Astrocyte (in vitro differentiated cells and primary cell): ENCODE measurements at regions not wholly inside any gene's neighbourhood (a gene's known extent, or its start where the extent isn't known, plus 50 kb on each side); places are given as distances from the start of the nearest gene placed in this dataset.

Experiments
- DNase-seq: peaks from one replicate; pipeline ENCODE4 v3.0.0-alpha.2; 2010; ENCODE audit warnings: low read depth
- FAIRE-seq: peaks from 2 replicates; lab custom pipeline; 2011; peaks lifted over from hg19 to GRCh38; lab: Jason Lieb, UNC
- H2AFZ ChIP-seq: 2 replicates; pipeline ENCODE4 v1.6.0; 2012; ENCODE audit warnings: low read depth, low read length, inconsistent platforms
- H3K27ac ChIP-seq: 2 replicates; pipeline ENCODE4 v1.5.1; 2011; ENCODE audit warnings: low read depth, low read length, inconsistent platforms
- H3K27me3 ChIP-seq: 2 replicates; pipeline ENCODE4 v1.6.0; 2011; ENCODE audit warnings: low read length, inconsistent platforms; ENCODE audit not compliant: insufficient read depth
- H3K36me3 ChIP-seq: 2 replicates; pipeline ENCODE4 v1.5.1; 2011; ENCODE audit warnings: low read length, inconsistent platforms; ENCODE audit not compliant: insufficient read depth
- H3K4me1 ChIP-seq: 2 replicates; pipeline ENCODE4 v1.5.1; 2011; ENCODE audit warnings: low read length, inconsistent platforms; ENCODE audit not compliant: insufficient read depth
- H3K4me2 ChIP-seq: 2 replicates; pipeline ENCODE4 v1.6.0; 2012; ENCODE audit warnings: low read length, inconsistent platforms
- H3K4me3 ChIP-seq: 2 replicates; pipeline ENCODE4 v1.5.1; 2011; ENCODE audit warnings: low read depth, mild to moderate bottlenecking, low read length, inconsistent platforms; ENCODE audit not compliant: insufficient read depth
- H3K79me2 ChIP-seq: 2 replicates; pipeline ENCODE4 v1.6.0; 2012; ENCODE audit warnings: mild to moderate bottlenecking, low read length, inconsistent platforms; ENCODE audit not compliant: insufficient read depth
- H3K9ac ChIP-seq: 2 replicates; pipeline ENCODE4 v1.6.0; 2012; ENCODE audit warnings: mild to moderate bottlenecking, low read length, inconsistent platforms
- H3K9me3 ChIP-seq: 2 replicates; pipeline ENCODE4 v1.5.1; 2012; ENCODE audit warnings: low read depth, mild to moderate bottlenecking, low read length, inconsistent platforms; ENCODE audit not compliant: insufficient read depth
- H4K20me1 ChIP-seq: 2 replicates; pipeline ENCODE4 v1.6.0; 2012; ENCODE audit warnings: low read length, inconsistent platforms; ENCODE audit not compliant: insufficient read depth
- H3K27ac Mint-ChIP-seq: one replicate; pipeline ENCODE4 v1.8.0; 2021; ENCODE audit warnings: mild to moderate bottlenecking, mixed read lengths; ENCODE audit not compliant: unreplicated experiment
- H3K27me3 Mint-ChIP-seq: one replicate; pipeline ENCODE4 v1.8.0; 2021; ENCODE audit warnings: low read depth, mixed read lengths; ENCODE audit not compliant: unreplicated experiment
- H3K36me3 Mint-ChIP-seq: one replicate; pipeline ENCODE4 v1.8.0; 2021; ENCODE audit warnings: low read depth, mixed read lengths; ENCODE audit not compliant: unreplicated experiment
- H3K4me1 Mint-ChIP-seq: one replicate; pipeline ENCODE4 v1.8.0; 2021; ENCODE audit warnings: low read depth, mixed read lengths; ENCODE audit not compliant: unreplicated experiment
- H3K4me3 Mint-ChIP-seq: one replicate; pipeline ENCODE4 v1.8.0; 2021; ENCODE audit warnings: mild to moderate bottlenecking, moderate library complexity, mixed read lengths; ENCODE audit not compliant: unreplicated experiment
- H3K9me3 Mint-ChIP-seq: one replicate; pipeline ENCODE4 v1.8.0; 2021; ENCODE audit warnings: mild to moderate bottlenecking, mixed read lengths; ENCODE audit not compliant: unreplicated experiment
- EZH2 ChIP-seq: IDR thresholded peaks from 2 replicates; pipeline ENCODE4 v1.6.1; 2012; ENCODE audit warnings: mild to moderate bottlenecking, low read length, inconsistent platforms; ENCODE audit not compliant: insufficient read depth
- TF ChIP-seq, protein P1 (sequence below): IDR thresholded peaks from 2 replicates; pipeline ENCODE4 v1.5.1; 2011; ENCODE audit warnings: low read depth, mild to moderate bottlenecking, inconsistent platforms, low read length, moderate library complexity; ENCODE audit not compliant: insufficient read depth

DNA sequence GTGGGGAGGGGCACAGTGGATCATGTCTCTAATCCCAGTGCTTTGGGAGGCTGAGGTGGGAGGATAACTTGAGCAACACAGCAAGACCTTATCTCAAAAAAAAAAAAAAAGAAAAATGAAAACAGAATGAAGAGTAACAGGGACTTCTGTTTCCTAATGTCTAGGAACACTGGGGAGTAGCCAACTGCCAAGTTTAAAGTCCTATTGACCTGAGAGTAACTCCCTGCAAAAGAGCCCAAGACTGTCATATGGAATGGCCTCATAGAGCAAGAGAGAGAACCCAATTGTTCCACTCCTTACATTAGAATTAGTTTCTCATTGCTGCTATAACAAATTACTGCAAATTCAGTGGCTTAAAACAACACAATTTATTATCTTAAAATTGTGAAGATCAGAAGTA, 881.4 kb upstream of the ROBO1 start:
- no peak for FAIRE-seq

DNA sequence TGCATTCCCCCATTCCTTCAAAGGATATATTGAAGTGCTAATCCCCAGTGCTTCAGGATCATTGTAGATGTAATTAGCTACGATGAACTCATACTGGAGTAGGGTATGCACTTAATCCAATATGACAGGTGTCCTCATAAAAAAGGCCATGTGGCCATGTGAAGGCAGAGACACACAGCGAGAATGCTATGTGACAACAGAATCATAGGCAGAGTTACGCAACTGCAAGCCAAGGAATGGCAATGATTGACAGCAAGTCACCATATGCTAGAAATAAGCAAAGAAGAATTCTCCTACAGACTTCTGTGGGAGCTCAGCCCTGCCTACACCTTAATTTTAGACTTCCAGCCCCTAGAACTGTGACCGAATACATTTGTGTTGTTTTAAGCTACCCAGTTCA, 875.6 kb upstream of the ROBO1 start:
- peaks cover 2% of the 10 kb centered on the region for H3K9me3 Mint-ChIP-seq
- no peak overlapping the region for H2AFZ ChIP-seq
- H3K9me3 ChIP-seq: no peaks in the 10 kb centered on the region
- no peak overlapping the region for H3K9ac ChIP-seq
- H3K4me1 ChIP-seq: no peaks in the 10 kb centered on the region
- no peaks in the 10 kb centered on the region for H3K4me1 Mint-ChIP-seq
- DNase-seq: no peak
- H3K27me3 Mint-ChIP-seq: no peaks in the 10 kb centered on the region
- H3K4me3 ChIP-seq: no peak overlapping the region
- H3K27ac ChIP-seq: no peak overlapping the region
- no peak overlapping the region for H3K27ac Mint-ChIP-seq
- TF ChIP-seq, protein P1, sequence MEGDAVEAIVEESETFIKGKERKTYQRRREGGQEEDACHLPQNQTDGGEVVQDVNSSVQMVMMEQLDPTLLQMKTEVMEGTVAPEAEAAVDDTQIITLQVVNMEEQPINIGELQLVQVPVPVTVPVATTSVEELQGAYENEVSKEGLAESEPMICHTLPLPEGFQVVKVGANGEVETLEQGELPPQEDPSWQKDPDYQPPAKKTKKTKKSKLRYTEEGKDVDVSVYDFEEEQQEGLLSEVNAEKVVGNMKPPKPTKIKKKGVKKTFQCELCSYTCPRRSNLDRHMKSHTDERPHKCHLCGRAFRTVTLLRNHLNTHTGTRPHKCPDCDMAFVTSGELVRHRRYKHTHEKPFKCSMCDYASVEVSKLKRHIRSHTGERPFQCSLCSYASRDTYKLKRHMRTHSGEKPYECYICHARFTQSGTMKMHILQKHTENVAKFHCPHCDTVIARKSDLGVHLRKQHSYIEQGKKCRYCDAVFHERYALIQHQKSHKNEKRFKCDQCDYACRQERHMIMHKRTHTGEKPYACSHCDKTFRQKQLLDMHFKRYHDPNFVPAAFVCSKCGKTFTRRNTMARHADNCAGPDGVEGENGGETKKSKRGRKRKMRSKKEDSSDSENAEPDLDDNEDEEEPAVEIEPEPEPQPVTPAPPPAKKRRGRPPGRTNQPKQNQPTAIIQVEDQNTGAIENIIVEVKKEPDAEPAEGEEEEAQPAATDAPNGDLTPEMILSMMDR: no peak
- TF ChIP-seq EZH2: no peak
- no peaks in the 10 kb centered on the region for H3K36me3 ChIP-seq
- no peaks in the 10 kb centered on the region for H3K36me3 Mint-ChIP-seq
- no peak for FAIRE-seq
- no peaks in the 10 kb centered on the region for H3K79me2 ChIP-seq
- H3K27me3 ChIP-seq: no peaks in the 10 kb centered on the region
- H3K4me3 Mint-ChIP-seq: no peak overlapping the region
- H4K20me1 ChIP-seq: no peaks in the 10 kb centered on the region
- H3K4me2 ChIP-seq: no peak overlapping the region

More for the DNA sequence above, 881.4 kb upstream of the ROBO1 start:
- no peak overlapping the region for H3K4me2 ChIP-seq
- H3K79me2 ChIP-seq: no peaks in the 10 kb centered on the region
- no peaks in the 10 kb centered on the region for H4K20me1 ChIP-seq
- no peak overlapping the region for H3K27ac Mint-ChIP-seq
- H3K4me1 ChIP-seq: no peaks in the 10 kb centered on the region
- no peak overlapping the region for H2AFZ ChIP-seq
- no peak overlapping the region for H3K27ac ChIP-seq
- H3K36me3 Mint-ChIP-seq: no peaks in the 10 kb centered on the region
- no peaks in the 10 kb centered on the region for H3K36me3 ChIP-seq
- H3K9ac ChIP-seq: no peak overlapping the region
- H3K4me1 Mint-ChIP-seq: no peaks in the 10 kb centered on the region
- no peak overlapping the region for H3K4me3 ChIP-seq
- H3K9me3 Mint-ChIP-seq: peaks cover 3% of the 10 kb centered on the region
- no peaks in the 10 kb centered on the region for H3K27me3 Mint-ChIP-seq
- H3K4me3 Mint-ChIP-seq: no peak overlapping the region
- no peaks in the 10 kb centered on the region for H3K9me3 ChIP-seq
- DNase-seq: no peak
- H3K27me3 ChIP-seq: no peaks in the 10 kb centered on the region
- TF ChIP-seq, protein P1: no peak

DNA sequence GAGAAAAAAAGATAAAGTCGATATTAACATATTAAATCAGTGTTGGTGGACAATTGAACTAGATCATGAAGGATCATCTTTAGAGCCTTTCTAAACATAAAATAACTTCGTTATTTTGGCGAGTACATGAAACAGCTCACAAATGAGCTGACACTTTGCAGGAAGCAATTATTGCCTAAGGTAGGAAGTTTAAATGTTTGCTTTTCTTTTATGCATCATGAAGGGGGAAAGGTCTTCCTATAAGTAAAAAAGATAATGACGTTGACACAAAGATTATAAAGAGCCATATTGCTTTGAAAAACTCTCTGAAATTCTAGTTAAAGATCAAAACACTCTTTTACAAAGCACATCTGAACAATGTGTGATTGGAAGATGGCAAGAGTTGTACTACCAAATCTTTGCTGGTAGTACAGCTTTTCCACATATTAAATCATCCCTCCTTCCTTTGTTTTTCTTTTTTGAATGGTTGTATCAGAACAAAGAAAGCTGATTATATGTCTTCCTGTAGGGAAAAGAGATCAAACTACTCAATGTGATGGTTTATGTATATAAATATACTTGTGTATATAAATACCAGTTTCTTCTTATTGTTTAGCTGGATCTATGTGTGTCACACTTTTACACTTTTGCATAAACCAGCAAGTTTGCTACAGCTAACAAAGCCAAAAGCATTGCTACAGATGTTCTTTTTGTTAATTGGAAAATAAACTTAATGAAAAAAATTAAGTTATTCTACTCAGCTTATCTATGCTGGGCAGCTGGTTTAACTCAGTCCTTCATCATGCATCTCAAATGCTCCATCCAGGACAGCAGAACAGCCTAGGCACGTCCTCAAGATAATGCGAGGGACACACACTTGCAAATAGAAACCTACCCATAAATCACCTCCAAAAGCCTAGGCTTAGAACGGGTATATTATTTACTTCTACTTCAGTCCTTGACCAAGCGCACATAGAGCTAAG, 850.8 kb upstream of the ROBO1 start:
- Histone ChIP-seq H2AFZ (no peak overlapping the region), H3K79me2 (no peaks in the 10 kb centered on the region), H3K9ac (no peak overlapping the region), H3K27ac (no peak overlapping the region), H3K4me2 (no peak overlapping the region), H3K9me3 (no peaks in the 10 kb centered on the region), H3K4me3 (no peak overlapping the region), H3K4me1 (no peaks in the 10 kb centered on the region), H4K20me1 (no peaks in the 10 kb centered on the region), H3K27me3 (no peaks in the 10 kb centered on the region), H3K36me3 (no peaks in the 10 kb centered on the region)
- Mint-ChIP-seq H3K4me1 (no peaks in the 10 kb centered on the region), H3K36me3 (no peaks in the 10 kb centered on the region), H3K27me3 (no peaks in the 10 kb centered on the region), H3K4me3 (no peak overlapping the region), H3K27ac (no peak overlapping the region), H3K9me3 (no peaks in the 10 kb centered on the region)
- FAIRE-seq (no peak), DNase-seq (no peak)
- TF ChIP-seq EZH2: no peak
- TF ChIP-seq, protein P1: no peak
